ENCODE measurements at regions not wholly inside any gene's neighbourhood (a gene's known extent, or its start where the extent isn't known, plus 50 kb on each side); places are given as distances from the start of the nearest gene placed in this dataset.

- no peak for TF ChIP-seq MYC (IDR thresholded peaks at IDR 0.05; ENCODE audit: low read depth, low read length)
- TF ChIP-seq POLR2A (IDR thresholded peaks at IDR 0.05; ENCODE audit: low read depth, low read length), result no peak
- TF ChIP-seq CTCF (IDR thresholded peaks at IDR 0.05; ENCODE audit: extremely low read depth in 1 of 2, insufficient read depth in 1 of 2, low read depth in 1 of 2, low read length in 2 of 2), result no peak
Measured at GRCh38 chr16:9521749-9522370, 430.4 kb downstream of the HAPSTR1 start.
